GM23248 (cell line): ENCODE measurements at regions not wholly inside any gene's neighbourhood (a gene's known extent, or its start where the extent isn't known, plus 50 kb on each side); places are given as distances from the start of the nearest gene placed in this dataset.

Source experiments
- EZH2 ChIP-seq: fragments of 200-600 bp; sonication (generic); IDR thresholded peaks from 2 replicates; pipeline ENCODE4 v1.6.1; 2018; ENCODE audit warnings: antibody characterized with exemption, mild to moderate bottlenecking; ENCODE audit not compliant: insufficient read depth, poor library complexity, severe bottlenecking
- EZH2phosphoT487 ChIP-seq: fragments of 200-600 bp; sonication (generic); IDR thresholded peaks from 2 replicates; pipeline ENCODE4 v1.6.1; 2018; ENCODE audit warnings: antibody characterized with exemption, moderate library complexity, mild to moderate bottlenecking, low read depth; ENCODE audit not compliant: insufficient read depth

- TF ChIP-seq EZH2phosphoT487 (no peak), EZH2 (no peak)
These were observed 248.6 kb downstream of the RPLP1 start for GRCh38 chr15:69701198-69701597.
